GM12878 (cell line): ENCODE measurements at regions not wholly inside any gene's neighbourhood (a gene's known extent, or its start where the extent isn't known, plus 50 kb on each side); places are given as distances from the start of the nearest gene placed in this dataset.

ENCODE experiments used
- ATAC-seq: fragments of 200-7000 bp; cut with Tn5 transposase; 3 replicates; pipeline ENCODE4 v1.9.1; 2020; ENCODE audit warnings: mild to moderate bottlenecking, moderate library complexity
- BruUV-seq: library from RNA; stranded (reverse); fragments of 400-500 nt; replicated peaks from 2 replicates; lab custom pipeline; 2021; lab: Mats Ljungman, UMichigan
- CTCF ChIA-PET: fragments of 300-600 bp; sonication (Branson Sonifier 250); formaldehyde crosslinking; extraction: SDS; loops from one replicate; lab custom pipeline; 2021; ENCODE audit warnings: inconsistent platforms; lab: Yijun Ruan, JAX
- POLR2A ChIA-PET: fragments of 350-600 bp; formaldehyde crosslinking; extraction: SDS; loops from one replicate; lab custom pipeline; 2021; ENCODE audit warnings: inconsistent platforms; lab: Charles Lee
- RAD21 ChIA-PET: fragments of 300-600 bp; sonication (Branson Sonifier 250); formaldehyde crosslinking; loops from one replicate; lab custom pipeline; 2023; ENCODE audit warnings: antibody characterized with exemption; ENCODE audit not compliant: unreplicated experiment; lab: Charles Lee
- SMC1A ChIA-PET: fragments of 300-600 bp; sonication (Branson Sonifier 250); formaldehyde crosslinking; loops from one replicate; lab custom pipeline; 2023; ENCODE audit not compliant: unreplicated experiment, uncharacterized antibody; lab: Charles Lee
- DNase-seq: peaks from one replicate; pipeline ENCODE4 v3.0.0-alpha.2; 2011; ENCODE audit warnings: low read depth, low spot score
- FAIRE-seq: peaks from 3 replicates; lab custom pipeline; 2011; peaks lifted over from hg19 to GRCh38; lab: Jason Lieb, UNC
- H2AFZ ChIP-seq: 2 replicates; pipeline ENCODE4 v1.6.0; 2011; ENCODE audit warnings: low read depth, low read length, control low read depth; ENCODE audit not compliant: control insufficient read depth
- H3K27ac ChIP-seq: 2 replicates; pipeline ENCODE4 v1.5.1; 2011; ENCODE audit warnings: control low read depth; ENCODE audit not compliant: control insufficient read depth, insufficient read depth
- H3K27me3 ChIP-seq, 2 experiments: replicated peaks in 1 of 2; 2 replicates each; pipeline versions ENCODE4 v1.6.0 to v1.6.1; 2011; ENCODE audit warnings: low read length in 1 of 2; ENCODE audit not compliant: control insufficient read depth in 2 of 2, insufficient read depth in 2 of 2
- H3K36me3 ChIP-seq, 2 experiments: 2 replicates each; pipeline ENCODE4 v1.5.1; 2011; ENCODE audit warnings: low read length in 1 of 2; ENCODE audit not compliant: control insufficient read depth in 2 of 2, insufficient read depth in 2 of 2
- H3K4me1 ChIP-seq: 2 replicates; pipeline ENCODE4 v1.6.1; 2011; ENCODE audit warnings: mild to moderate bottlenecking, low read length, moderate library complexity, mixed read lengths; ENCODE audit not compliant: control insufficient read depth, insufficient read depth
- H3K4me2 ChIP-seq: 2 replicates; pipeline ENCODE4 v1.6.0; 2011; ENCODE audit warnings: control low read depth; ENCODE audit not compliant: control insufficient read depth, insufficient read depth
- H3K4me3 ChIP-seq: fragments of 200-600 bp; sonication (generic); 2 replicates; pipeline ENCODE4 v1.5.1; 2016
- H3K79me2 ChIP-seq: 2 replicates; pipeline ENCODE4 v1.6.0; 2011; ENCODE audit warnings: low read length; ENCODE audit not compliant: control insufficient read depth, insufficient read depth
- H3K9ac ChIP-seq: 2 replicates; pipeline ENCODE4 v1.8.0; 2011; ENCODE audit warnings: low read length, control low read depth, mixed read lengths; ENCODE audit not compliant: control insufficient read depth, insufficient read depth
- H3K9me3 ChIP-seq: replicated peaks from 3 replicates; pipeline ENCODE4 v1.5.1; 2011; ENCODE audit warnings: mild to moderate bottlenecking, low read length; ENCODE audit not compliant: control insufficient read depth, insufficient read depth
- H4K20me1 ChIP-seq: 2 replicates; pipeline ENCODE4 v1.6.0; 2011; ENCODE audit not compliant: control insufficient read depth, insufficient read depth
- BRCA1 ChIP-seq: IDR thresholded peaks from 2 replicates; pipeline ENCODE4 v1.6.1; 2011; ENCODE audit warnings: low read depth, low read length, improper control_type of control experiment
- CBX3 ChIP-seq: fragments of 200-600 bp; sonication (generic); IDR thresholded peaks from 2 replicates; pipeline ENCODE4 v1.6.1; 2016; ENCODE audit warnings: low read depth, borderline replicate concordance
- CHD1 ChIP-seq: IDR thresholded peaks from 2 replicates; pipeline ENCODE4 v1.6.1; 2012; ENCODE audit warnings: low read depth, low read length, improper control_type of control experiment
- LARP7 ChIP-seq: fragments of 450-650 bp; IDR thresholded peaks from 2 replicates; pipeline ENCODE4 v1.6.1; 2017; ENCODE audit warnings: mild to moderate bottlenecking
- SMAD1 ChIP-seq: fragments of 450-650 bp; IDR thresholded peaks from 2 replicates; pipeline ENCODE4 v1.6.1; 2018; ENCODE audit warnings: mild to moderate bottlenecking, low read depth; ENCODE audit not compliant: partially characterized antibody
- TAF1 ChIP-seq: IDR thresholded peaks from 2 replicates; pipeline ENCODE4 v1.6.1; 2011; ENCODE audit warnings: mild to moderate bottlenecking, low read depth, low read length, borderline replicate concordance
- ZBTB40 ChIP-seq: fragments of 450-650 bp; IDR thresholded peaks from 2 replicates; pipeline ENCODE4 v1.6.1; 2016; ENCODE audit warnings: mild to moderate bottlenecking, moderate library complexity, borderline replicate concordance
- WGBS: methylation state at CpG from one replicate; pipeline ENCODE4 v1.1.6; 2016; ENCODE audit warnings: low lambda C conversion rate; ENCODE audit not compliant: insufficient replicate concordance, insufficient coverage; ENCODE audit errors: missing lambda C conversion rate; 5-methylcytosine and 5-hydroxymethylcytosine counted together
- in situ Hi-C: fragments of 300-500 bp; cut with MboI; formaldehyde crosslinking; loops from 9 replicates; pipeline ENCODE4 v1.14.3; 2018; ENCODE audit warnings: mixed read lengths
- intact Hi-C: fragments of 100-400 bp; cut with micrococcal nuclease; formaldehyde crosslinking; loops from one replicate; pipeline ENCODE4 v1.14.2; 2022; ENCODE audit not compliant: unreplicated experiment
- TF ChIP-seq, protein P1 (sequence below): IDR thresholded peaks from 2 replicates; pipeline ENCODE4 v1.6.1; 2012; ENCODE audit warnings: improper control_type of control experiment, low read depth, low read length; ENCODE audit not compliant: insufficient replicate concordance
- TF ChIP-seq, protein P2 (sequence below): fragments of 450-650 bp; IDR thresholded peaks from 2 replicates; pipeline ENCODE4 v1.6.1; 2018; ENCODE audit warnings: borderline replicate concordance, mild to moderate bottlenecking; ENCODE audit not compliant: partially characterized antibody

DNA sequence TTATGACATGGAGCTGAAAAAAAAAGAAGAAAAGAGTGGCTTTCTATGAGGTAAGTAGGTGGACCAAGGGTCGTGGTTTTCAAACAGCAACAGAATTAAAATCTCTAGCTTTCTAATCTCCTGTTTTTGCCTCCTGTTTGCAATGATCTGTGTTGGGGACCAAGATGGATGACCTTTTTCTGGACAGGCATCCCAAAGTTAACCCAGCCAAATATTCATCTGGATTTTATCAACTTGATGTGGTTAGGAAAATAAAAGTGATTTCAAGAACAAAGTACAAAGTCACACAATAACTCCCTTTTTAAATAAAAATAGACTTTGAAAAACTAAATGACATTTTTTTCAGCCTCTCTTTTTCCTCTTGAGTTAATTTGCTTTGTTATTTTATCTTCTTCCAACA, 282.1 kb upstream of the PRDM1 start:
- BruUV-seq = no TSS peak
- FAIRE-seq = no peak
- no peak overlapping the region for H3K4me2 ChIP-seq
- H3K27me3 ChIP-seq = peaks cover 0 to 1% of the 10 kb centered on the region in 2 experiments; a peak in 1 of 4 replicates
- no peak overlapping the region for H2AFZ ChIP-seq
- RAD21 ChIA-PET = no interaction called here
- no peak for ATAC-seq
- no peak overlapping the region for H3K4me3 ChIP-seq
- H3K27ac ChIP-seq = no peak overlapping the region
- no peaks in the 10 kb centered on the region; the same call in 1 of the 3 replicates for H3K9me3 ChIP-seq
- H3K79me2 ChIP-seq = no peaks in the 10 kb centered on the region
- H3K36me3 ChIP-seq = no peaks in the 10 kb centered on the region
- 0% methylated on average over 1 of the region's 1 CpG for WGBS
- in situ Hi-C loops = no loop called here
- POLR2A ChIA-PET = interaction anchor here (1.0 kb wide), 1 partner anchor 20 kb away, joined by 4 read pairs; no protein-coding TSS in a partner anchor
- SMC1A ChIA-PET = interaction anchor here (1.0 to 1.5 kb wide), 3 partner anchors 8 to 26 kb away, joined by 3 to 4 read pairs (median 4); no protein-coding TSS in a partner anchor
- intact Hi-C loops = no loop called here
- no peaks in the 10 kb centered on the region for H4K20me1 ChIP-seq
- H3K9ac ChIP-seq = no peak overlapping the region
- no peak for DNase-seq
- CTCF ChIA-PET = interaction anchor here (0.6 kb wide), 1 partner anchor 303 kb away, joined by 3 read pairs; no protein-coding TSS in a partner anchor
- no peaks in the 10 kb centered on the region for H3K4me1 ChIP-seq
- TF ChIP-seq BRCA1 = no peak
- no peak for TF ChIP-seq CBX3
- TF ChIP-seq, protein P1, sequence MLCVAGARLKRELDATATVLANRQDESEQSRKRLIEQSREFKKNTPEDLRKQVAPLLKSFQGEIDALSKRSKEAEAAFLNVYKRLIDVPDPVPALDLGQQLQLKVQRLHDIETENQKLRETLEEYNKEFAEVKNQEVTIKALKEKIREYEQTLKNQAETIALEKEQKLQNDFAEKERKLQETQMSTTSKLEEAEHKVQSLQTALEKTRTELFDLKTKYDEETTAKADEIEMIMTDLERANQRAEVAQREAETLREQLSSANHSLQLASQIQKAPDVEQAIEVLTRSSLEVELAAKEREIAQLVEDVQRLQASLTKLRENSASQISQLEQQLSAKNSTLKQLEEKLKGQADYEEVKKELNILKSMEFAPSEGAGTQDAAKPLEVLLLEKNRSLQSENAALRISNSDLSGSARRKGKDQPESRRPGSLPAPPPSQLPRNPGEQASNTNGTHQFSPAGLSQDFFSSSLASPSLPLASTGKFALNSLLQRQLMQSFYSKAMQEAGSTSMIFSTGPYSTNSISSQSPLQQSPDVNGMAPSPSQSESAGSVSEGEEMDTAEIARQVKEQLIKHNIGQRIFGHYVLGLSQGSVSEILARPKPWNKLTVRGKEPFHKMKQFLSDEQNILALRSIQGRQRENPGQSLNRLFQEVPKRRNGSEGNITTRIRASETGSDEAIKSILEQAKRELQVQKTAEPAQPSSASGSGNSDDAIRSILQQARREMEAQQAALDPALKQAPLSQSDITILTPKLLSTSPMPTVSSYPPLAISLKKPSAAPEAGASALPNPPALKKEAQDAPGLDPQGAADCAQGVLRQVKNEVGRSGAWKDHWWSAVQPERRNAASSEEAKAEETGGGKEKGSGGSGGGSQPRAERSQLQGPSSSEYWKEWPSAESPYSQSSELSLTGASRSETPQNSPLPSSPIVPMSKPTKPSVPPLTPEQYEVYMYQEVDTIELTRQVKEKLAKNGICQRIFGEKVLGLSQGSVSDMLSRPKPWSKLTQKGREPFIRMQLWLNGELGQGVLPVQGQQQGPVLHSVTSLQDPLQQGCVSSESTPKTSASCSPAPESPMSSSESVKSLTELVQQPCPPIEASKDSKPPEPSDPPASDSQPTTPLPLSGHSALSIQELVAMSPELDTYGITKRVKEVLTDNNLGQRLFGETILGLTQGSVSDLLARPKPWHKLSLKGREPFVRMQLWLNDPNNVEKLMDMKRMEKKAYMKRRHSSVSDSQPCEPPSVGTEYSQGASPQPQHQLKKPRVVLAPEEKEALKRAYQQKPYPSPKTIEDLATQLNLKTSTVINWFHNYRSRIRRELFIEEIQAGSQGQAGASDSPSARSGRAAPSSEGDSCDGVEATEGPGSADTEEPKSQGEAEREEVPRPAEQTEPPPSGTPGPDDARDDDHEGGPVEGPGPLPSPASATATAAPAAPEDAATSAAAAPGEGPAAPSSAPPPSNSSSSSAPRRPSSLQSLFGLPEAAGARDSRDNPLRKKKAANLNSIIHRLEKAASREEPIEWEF = no peak
- no peak for TF ChIP-seq TAF1
- TF ChIP-seq ZBTB40 = no peak
- TF ChIP-seq CHD1 = no peak
- TF ChIP-seq, protein P2, sequence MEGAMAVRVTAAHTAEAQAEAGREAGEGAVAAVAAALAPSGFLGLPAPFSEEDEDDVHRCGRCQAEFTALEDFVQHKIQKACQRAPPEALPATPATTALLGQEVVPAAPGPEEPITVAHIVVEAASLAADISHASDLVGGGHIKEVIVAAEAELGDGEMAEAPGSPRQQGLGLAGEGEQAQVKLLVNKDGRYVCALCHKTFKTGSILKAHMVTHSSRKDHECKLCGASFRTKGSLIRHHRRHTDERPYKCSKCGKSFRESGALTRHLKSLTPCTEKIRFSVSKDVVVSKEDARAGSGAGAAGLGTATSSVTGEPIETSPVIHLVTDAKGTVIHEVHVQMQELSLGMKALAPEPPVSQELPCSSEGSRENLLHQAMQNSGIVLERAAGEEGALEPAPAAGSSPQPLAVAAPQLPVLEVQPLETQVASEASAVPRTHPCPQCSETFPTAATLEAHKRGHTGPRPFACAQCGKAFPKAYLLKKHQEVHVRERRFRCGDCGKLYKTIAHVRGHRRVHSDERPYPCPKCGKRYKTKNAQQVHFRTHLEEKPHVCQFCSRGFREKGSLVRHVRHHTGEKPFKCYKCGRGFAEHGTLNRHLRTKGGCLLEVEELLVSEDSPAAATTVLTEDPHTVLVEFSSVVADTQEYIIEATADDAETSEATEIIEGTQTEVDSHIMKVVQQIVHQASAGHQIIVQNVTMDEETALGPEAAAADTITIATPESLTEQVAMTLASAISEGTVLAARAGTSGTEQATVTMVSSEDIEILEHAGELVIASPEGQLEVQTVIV = no peak
- TF ChIP-seq SMAD1 = no peak
- TF ChIP-seq LARP7 = no peak
